Activated CD4-positive, alpha-beta T cell treated with anti-CD3 and anti-CD28 coated beads, Interleukin-2, amount 10 ng/mL, durations not matched to agents 7 days and 5 days (primary cell): ENCODE measurements at regions not wholly inside any gene's neighbourhood (a gene's known extent, or its start where the extent isn't known, plus 50 kb on each side); places are given as distances from the start of the nearest gene placed in this dataset.
"Not testable (repeated sequence)": the region's sequence is repeated elsewhere in the genome, so short reads cannot be mapped to it uniquely, and the experiment has no call there.

Experiments used
- CTCF ChIA-PET: fragments of 350-600 bp; sonication (Branson Sonifier 250); formaldehyde crosslinking; loops from one replicate; lab custom pipeline; 2021; ENCODE audit warnings: antibody characterized with exemption; lab: Charles Lee
- POLR2A ChIA-PET: fragments of 350-600 bp; sonication (Branson Sonifier 250); formaldehyde crosslinking; loops from one replicate; lab custom pipeline; 2021; ENCODE audit warnings: antibody characterized with exemption; lab: Charles Lee
- DNase-seq: peaks from one replicate; pipeline ENCODE4 v3.0.0-alpha.2; 2020
- H3K27ac Mint-ChIP-seq: one replicate; pipeline ENCODE4 v1.8.0; 2021; ENCODE audit warnings: mild to moderate bottlenecking, moderate library complexity, mixed read lengths
- H3K27me3 Mint-ChIP-seq: one replicate; pipeline ENCODE4 v1.8.0; 2021; ENCODE audit warnings: mixed read lengths
- H3K36me3 Mint-ChIP-seq: one replicate; pipeline ENCODE4 v1.8.0; 2021; ENCODE audit warnings: low read depth, mixed read lengths
- H3K4me1 Mint-ChIP-seq: one replicate; pipeline ENCODE4 v1.8.0; 2021; ENCODE audit warnings: mixed read lengths
- H3K4me3 Mint-ChIP-seq: one replicate; pipeline ENCODE4 v1.8.0; 2021; ENCODE audit warnings: mild to moderate bottlenecking, moderate library complexity, mixed read lengths
- H3K9me3 Mint-ChIP-seq: one replicate; pipeline ENCODE4 v1.8.0; 2021; ENCODE audit warnings: mixed read lengths

DNA sequence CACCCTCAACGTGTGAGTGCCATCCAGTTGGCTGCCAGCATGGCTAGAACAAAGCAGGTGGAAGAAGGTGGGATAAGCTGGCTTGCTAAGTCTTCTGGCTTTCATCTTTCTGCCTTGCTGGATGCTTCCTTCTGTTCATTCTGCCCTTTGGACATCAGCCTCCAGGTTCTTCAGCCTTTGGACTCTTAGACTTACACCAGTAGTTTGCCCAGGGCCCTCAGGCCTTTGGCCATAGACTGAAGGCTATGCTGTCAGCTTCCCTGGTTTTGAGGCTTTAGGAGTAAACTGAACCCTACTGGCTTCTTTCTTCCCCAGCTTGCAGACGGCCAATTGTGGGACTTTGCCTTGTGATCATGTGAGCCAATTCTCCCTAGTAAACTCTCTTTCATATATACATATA, 155.0 kb upstream of the SERTAD2 start:
- CTCF ChIA-PET, result interaction anchor here (1.1 to 4.2 kb wide), 4 partner anchors 10 to 175 kb away, joined by 4 to 16 read pairs (median 4); no protein-coding TSS in a partner anchor
- Mint-ChIP-seq H3K9me3 (no peaks in the 10 kb centered on the region), H3K36me3 (no peaks in the 10 kb centered on the region), H3K4me1 (peaks cover 11% of the 10 kb centered on the region), H3K27ac (no peak overlapping the region), H3K4me3 (no peak overlapping the region), H3K27me3 (no peaks in the 10 kb centered on the region)
- no peak for DNase-seq
- POLR2A ChIA-PET, result no interaction called here

- Mint-ChIP-seq H3K27ac (no peak overlapping the region), H3K4me1 (peaks cover 11% of the 10 kb centered on the region), H3K4me3 (no peak overlapping the region), H3K27me3 (no peaks in the 10 kb centered on the region), H3K9me3 (no peaks in the 10 kb centered on the region), H3K36me3 (no peaks in the 10 kb centered on the region)
- POLR2A ChIA-PET, result no interaction called here
- DNase-seq, result no peak
- CTCF ChIA-PET, result interaction anchor here (1.1 to 4.2 kb wide), 3 partner anchors 10 to 175 kb away, joined by 4 to 16 read pairs (median 5); no protein-coding TSS in a partner anchor
Measured at GRCh38 chr2:64809216-64809615, 155.5 kb upstream of the SERTAD2 start.

- Mint-ChIP-seq H3K36me3 (no peaks in the 10 kb centered on the region), H3K4me1 (peaks cover 7% of the 10 kb centered on the region), H3K4me3 (no peak overlapping the region), H3K9me3 (no peaks in the 10 kb centered on the region), H3K27ac (no peak overlapping the region), H3K27me3 (no peaks in the 10 kb centered on the region)
- ChIA-PET POLR2A (no interaction called here), CTCF (no interaction called here)
- no peak for DNase-seq
Measured at GRCh38 chr2:64812285-64812684, 158.6 kb upstream of the SERTAD2 start.

GRCh38 chr2:64814007-64814406, 160.3 kb upstream of the SERTAD2 start:
- H3K36me3 Mint-ChIP-seq, result no peaks in the 10 kb centered on the region
- no peak overlapping the region for H3K27ac Mint-ChIP-seq
- H3K4me3 Mint-ChIP-seq, result no peak overlapping the region
- H3K27me3 Mint-ChIP-seq, result no peaks in the 10 kb centered on the region
- ChIA-PET CTCF (interaction anchor here (0.8 to 1.4 kb wide), 2 partner anchors 15 to 33 kb away, joined by 3 to 4 read pairs; no protein-coding TSS in a partner anchor), POLR2A (no interaction called here)
- H3K4me1 Mint-ChIP-seq, result peaks cover 12% of the 10 kb centered on the region
- H3K9me3 Mint-ChIP-seq, result no peaks in the 10 kb centered on the region
- no peak for DNase-seq

- H3K4me1 Mint-ChIP-seq, result peaks cover 26% of the 10 kb centered on the region
- not testable (repeated sequence) for DNase-seq, H3K4me3 Mint-ChIP-seq
Measured at GRCh38 chr2:64816526-64816925, 162.8 kb upstream of the SERTAD2 start.

DNA sequence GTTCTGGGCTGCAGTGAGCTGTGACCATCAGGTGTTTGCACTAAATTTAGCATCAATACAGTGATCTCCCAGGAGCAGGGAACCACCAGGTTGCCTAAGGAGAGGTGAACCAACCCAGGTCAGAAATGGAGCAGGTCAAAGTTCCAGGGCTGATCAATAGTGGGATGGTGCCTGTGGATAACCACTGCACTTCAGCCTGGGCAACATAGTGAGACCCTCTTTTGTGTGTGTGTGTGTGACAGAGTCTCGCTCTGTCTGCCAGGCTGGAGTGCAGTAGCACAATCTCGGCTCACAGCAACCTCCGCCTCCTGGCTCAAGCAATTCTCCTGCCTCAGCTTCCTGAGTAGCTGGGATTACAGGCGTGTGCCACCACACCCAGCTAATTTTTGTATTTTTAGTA, 163.7 kb upstream of the SERTAD2 start:
- H3K9me3 Mint-ChIP-seq, result peaks cover 2% of the 10 kb centered on the region
- H3K27ac Mint-ChIP-seq, result no peak overlapping the region
- DNase-seq, result no peak
- ChIA-PET POLR2A (no interaction called here), CTCF (interaction anchor here (0.5 to 3.3 kb wide), 4 partner anchors 9 to 376 kb away, joined by 3 to 16 read pairs (median 4); no protein-coding TSS in a partner anchor)
- H3K4me3 Mint-ChIP-seq, result no peak overlapping the region
- peaks cover 20% of the 10 kb centered on the region for H3K4me1 Mint-ChIP-seq
- peaks cover 3% of the 10 kb centered on the region for H3K36me3 Mint-ChIP-seq
- H3K27me3 Mint-ChIP-seq, result no peaks in the 10 kb centered on the region

More at GRCh38 chr2:64816526-64816925, 162.8 kb upstream of the SERTAD2 start:
- H3K27me3 Mint-ChIP-seq, H3K36me3 Mint-ChIP-seq, H3K9me3 Mint-ChIP-seq, H3K27ac Mint-ChIP-seq, POLR2A ChIA-PET: not testable (repeated sequence)
- CTCF ChIA-PET, result interaction anchor here (0.8 to 1.5 kb wide), 4 partner anchors 12 to 28 kb away, joined by 3 to 6 read pairs (median 4); no protein-coding TSS in a partner anchor

DNA sequence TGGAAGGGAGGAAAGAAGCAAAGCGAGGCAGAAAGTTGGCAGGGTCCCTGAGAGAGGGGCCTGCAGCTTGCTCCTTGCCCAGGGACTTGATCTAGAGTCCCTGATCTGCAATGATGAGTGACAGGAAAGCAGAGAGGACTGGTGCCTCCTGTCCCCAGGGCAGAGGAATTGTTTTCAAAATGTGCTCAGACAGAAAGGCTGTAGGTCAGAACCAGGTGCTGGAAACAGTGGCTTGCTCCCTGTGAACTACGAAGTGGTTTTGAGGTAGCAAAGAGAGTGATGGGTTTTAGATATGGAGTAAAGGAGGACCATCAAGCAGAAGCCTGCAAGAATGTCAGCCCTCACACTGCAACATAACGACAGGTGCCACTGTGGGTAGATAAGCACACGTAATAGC, 164.9 kb upstream of the SERTAD2 start:
- DNase-seq, result no peak
- peaks cover 20% of the 10 kb centered on the region for H3K4me1 Mint-ChIP-seq
- no peak overlapping the region for H3K27ac Mint-ChIP-seq
- CTCF ChIA-PET, result interaction anchor here (0.6 to 3.3 kb wide), 2 partner anchors 10 to 179 kb away, joined by 3 to 16 read pairs; no protein-coding TSS in a partner anchor
- peaks cover 2% of the 10 kb centered on the region for H3K9me3 Mint-ChIP-seq
- no peaks in the 10 kb centered on the region for H3K27me3 Mint-ChIP-seq
- H3K36me3 Mint-ChIP-seq, result peaks cover 3% of the 10 kb centered on the region
- POLR2A ChIA-PET, result no interaction called here
- H3K4me3 Mint-ChIP-seq, result no peak overlapping the region

DNA sequence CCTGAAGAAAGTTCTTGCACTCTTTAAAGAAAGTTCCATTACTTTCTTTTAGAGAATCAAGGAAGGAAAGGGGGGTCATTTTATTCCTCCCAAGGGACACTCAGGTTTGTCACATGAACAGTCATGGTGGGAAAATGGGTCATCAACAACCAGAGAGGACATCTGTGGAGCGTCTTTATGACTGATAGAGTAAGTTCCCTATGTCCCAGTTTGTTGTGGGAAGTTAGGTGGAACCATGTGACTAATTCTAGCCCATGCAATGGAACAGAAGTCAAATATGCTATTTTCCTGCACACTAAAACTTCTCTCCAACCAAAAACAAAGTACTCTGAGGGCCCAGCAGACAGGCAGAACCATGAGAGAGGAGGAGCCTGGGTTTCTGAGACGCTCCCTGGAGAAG, 165.6 kb upstream of the SERTAD2 start:
- CTCF ChIA-PET, result interaction anchor here (0.6 to 3.3 kb wide), 3 partner anchors 11 to 75 kb away, joined by 5 to 24 read pairs (median 16); no protein-coding TSS in a partner anchor

DNA sequence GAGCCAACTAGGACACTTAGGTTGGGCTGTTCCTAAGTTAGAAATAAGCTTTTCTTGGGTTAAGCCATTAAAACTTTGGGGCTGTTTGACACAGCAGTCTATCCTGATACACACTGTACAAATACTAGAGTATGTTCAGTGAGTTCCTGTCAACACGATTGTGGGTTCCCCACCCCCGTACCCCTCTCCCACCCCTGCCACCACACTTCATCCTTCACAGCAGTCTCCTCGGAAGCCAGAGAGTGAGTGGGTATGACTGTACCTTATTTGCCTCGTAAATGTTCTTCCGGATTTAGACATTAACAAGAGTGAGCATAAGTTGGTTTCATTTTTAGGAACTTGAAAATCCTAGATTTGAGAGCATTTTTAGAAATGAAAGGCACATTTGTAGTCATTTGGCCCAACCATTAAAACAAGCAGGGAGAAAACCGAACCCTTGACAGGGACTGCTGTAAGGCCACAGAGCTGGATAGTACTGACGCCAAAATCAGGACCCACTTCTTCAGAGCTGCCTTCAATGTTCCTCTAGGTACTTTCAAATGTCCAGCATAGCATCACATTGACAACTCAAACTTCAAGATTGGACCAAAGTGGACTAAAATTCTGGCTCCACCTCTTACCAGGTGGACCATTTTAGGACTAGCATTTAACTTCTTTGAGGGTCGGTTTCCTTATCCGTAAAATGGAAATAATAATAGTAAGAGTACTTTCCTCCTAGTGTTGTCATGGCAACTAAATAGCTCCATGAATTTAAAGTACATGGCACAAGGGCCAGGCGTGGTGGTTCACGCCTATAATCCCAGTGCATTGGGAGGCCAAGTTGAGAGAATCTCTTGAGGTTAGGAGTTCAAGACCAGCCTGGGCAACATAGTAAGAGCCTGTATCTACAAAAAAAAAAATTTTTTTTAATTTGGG, 166.3 kb upstream of the SERTAD2 start:
- peak; percentile 55 for DNase-seq
- ChIA-PET CTCF (interaction anchor here (0.6 to 3.3 kb wide), 10 partner anchors 10 to 154 kb away, joined by 3 to 24 read pairs (median 4); no protein-coding TSS in a partner anchor), POLR2A (interaction anchor here (0.5 kb wide), 1 partner anchor 10 kb away, joined by 3 read pairs; no protein-coding TSS in a partner anchor)
- peak overlapping the region; percentile 89 for H3K27ac Mint-ChIP-seq
- H3K4me3 Mint-ChIP-seq, result peak overlapping the region; percentile 47
- peaks cover 2% of the 10 kb centered on the region for H3K9me3 Mint-ChIP-seq
- peaks cover 3% of the 10 kb centered on the region for H3K36me3 Mint-ChIP-seq
- no peaks in the 10 kb centered on the region for H3K27me3 Mint-ChIP-seq
- H3K4me1 Mint-ChIP-seq, result peaks cover 20% of the 10 kb centered on the region

More for the DNA sequence above, 165.6 kb upstream of the SERTAD2 start:
- DNase-seq, result no peak
- Mint-ChIP-seq H3K27me3 (no peaks in the 10 kb centered on the region), H3K9me3 (peaks cover 2% of the 10 kb centered on the region), H3K4me3 (no peak overlapping the region), H3K27ac (peak overlapping the region; percentile 89), H3K36me3 (peaks cover 3% of the 10 kb centered on the region), H3K4me1 (peaks cover 20% of the 10 kb centered on the region)
- POLR2A ChIA-PET, result no interaction called here

DNA sequence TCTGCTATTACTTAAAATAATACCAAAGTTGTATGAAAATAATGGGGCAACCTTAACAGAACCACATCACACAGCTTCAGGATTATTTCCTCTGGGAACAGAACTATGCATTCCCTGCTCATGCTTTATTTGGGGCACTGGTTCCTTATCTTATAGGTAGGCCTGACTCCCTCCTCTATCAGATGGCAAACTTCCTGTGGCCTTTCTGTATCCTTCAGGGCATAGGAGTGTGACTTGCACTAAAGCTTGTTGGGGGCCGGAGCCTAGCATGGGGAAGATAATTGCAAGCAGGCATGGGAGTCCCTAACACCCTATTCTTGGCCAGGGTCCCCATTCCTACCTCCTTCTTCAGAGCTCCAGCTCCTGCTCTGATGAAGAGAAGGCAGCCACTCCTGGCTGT, 167.2 kb upstream of the SERTAD2 start:
- Mint-ChIP-seq H3K36me3 (peaks cover 3% of the 10 kb centered on the region), H3K27ac (peak overlapping the region; percentile 36), H3K27me3 (no peaks in the 10 kb centered on the region), H3K9me3 (peaks cover 2% of the 10 kb centered on the region), H3K4me3 (no peak overlapping the region), H3K4me1 (peaks cover 20% of the 10 kb centered on the region)
- no peak for DNase-seq
- ChIA-PET CTCF (interaction anchor here (0.8 to 2.9 kb wide), 8 partner anchors 10 to 155 kb away, joined by 3 to 24 read pairs (median 4); no protein-coding TSS in a partner anchor), POLR2A (interaction anchor here (0.5 kb wide), 1 partner anchor 9 kb away, joined by 3 read pairs; no protein-coding TSS in a partner anchor)

DNA sequence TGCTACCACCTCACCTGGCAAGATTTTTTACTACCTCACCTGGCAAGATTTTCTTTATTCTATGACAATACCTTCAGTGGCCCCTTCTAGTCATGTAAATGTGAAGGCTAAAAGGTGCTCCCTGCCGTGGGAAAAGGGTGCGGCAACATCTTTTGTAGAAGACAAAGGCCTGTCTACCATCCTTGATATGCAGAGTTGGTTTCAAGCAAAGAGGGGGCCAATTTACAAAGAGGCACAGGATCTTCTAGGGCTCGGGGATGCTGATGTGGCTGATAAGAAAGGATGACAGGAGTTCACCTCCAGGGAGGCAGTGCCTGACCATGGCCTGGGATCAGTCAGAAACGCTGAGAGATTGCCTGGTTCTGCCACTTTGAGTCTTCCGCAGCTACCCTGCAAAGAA, 165.4 kb upstream of the SLC1A4 start:
- Mint-ChIP-seq H3K27ac (no peak overlapping the region), H3K4me1 (peaks cover 16% of the 10 kb centered on the region), H3K9me3 (peaks cover 2% of the 10 kb centered on the region), H3K27me3 (peaks cover 2% of the 10 kb centered on the region), H3K4me3 (no peak overlapping the region), H3K36me3 (peaks cover 3% of the 10 kb centered on the region)
- ChIA-PET CTCF (no interaction called here), POLR2A (no interaction called here)
- DNase-seq, result no peak

- Mint-ChIP-seq H3K4me3 (no peak overlapping the region), H3K9me3 (no peaks in the 10 kb centered on the region), H3K36me3 (no peaks in the 10 kb centered on the region), H3K27ac (no peak overlapping the region), H3K27me3 (peaks cover 2% of the 10 kb centered on the region), H3K4me1 (peaks cover 2% of the 10 kb centered on the region)
- ChIA-PET POLR2A (no interaction called here), CTCF (no interaction called here)
- DNase-seq, result no peak
Measured at GRCh38 chr2:64825831-64826491, 163.2 kb upstream of the SLC1A4 start.
